GM23248 (cell line): ENCODE measurements at regions not wholly inside any gene's neighbourhood (a gene's known extent, or its start where the extent isn't known, plus 50 kb on each side); places are given as distances from the start of the nearest gene placed in this dataset.

Experiments used
- DNase-seq: peaks from one replicate; pipeline ENCODE4 v3.0.0-alpha.2; 2015
- H2AFZ ChIP-seq: fragments of 200-600 bp; sonication (generic); 2 replicates; pipeline ENCODE4 v1.6.1; 2016; ENCODE audit warnings: antibody characterized with exemption
- H3F3A ChIP-seq: fragments of 200-600 bp; sonication (generic); 2 replicates; pipeline ENCODE4 v1.6.1; 2016; ENCODE audit warnings: mild to moderate bottlenecking, antibody characterized with exemption, mixed run types; ENCODE audit not compliant: insufficient read depth
- H3K27ac ChIP-seq: fragments of 200-600 bp; sonication (generic); 2 replicates; pipeline ENCODE4 v1.5.1; 2016; ENCODE audit warnings: mild to moderate bottlenecking
- H3K27me3 ChIP-seq: fragments of 200-600 bp; sonication (generic); replicated peaks from 2 replicates; pipeline ENCODE4 v1.6.1; 2016; ENCODE audit warnings: mild to moderate bottlenecking; ENCODE audit not compliant: insufficient read depth
- H3K36me3 ChIP-seq: fragments of 200-600 bp; sonication (generic); 2 replicates; pipeline ENCODE4 v1.6.1; 2016; ENCODE audit warnings: low read depth, mild to moderate bottlenecking
- H3K4me1 ChIP-seq: fragments of 200-600 bp; sonication (generic); 2 replicates; pipeline ENCODE4 v1.6.1; 2016; ENCODE audit warnings: mild to moderate bottlenecking; ENCODE audit not compliant: insufficient read depth
- H3K4me2 ChIP-seq: fragments of 200-600 bp; sonication (generic); one replicate; pipeline ENCODE4 v1.6.1; 2016; ENCODE audit warnings: mild to moderate bottlenecking; ENCODE audit not compliant: unreplicated experiment
- H3K4me3 ChIP-seq: fragments of 200-600 bp; sonication (generic); 2 replicates; pipeline ENCODE4 v1.5.1; 2016; ENCODE audit warnings: mild to moderate bottlenecking
- H3K79me2 ChIP-seq: fragments of 200-600 bp; sonication (generic); 2 replicates; pipeline ENCODE4 v1.6.1; 2016; ENCODE audit warnings: mild to moderate bottlenecking; ENCODE audit not compliant: insufficient read depth
- H3K9ac ChIP-seq: fragments of 200-600 bp; sonication (generic); 2 replicates; pipeline ENCODE4 v1.6.1; 2016; ENCODE audit warnings: mild to moderate bottlenecking
- H3K9me2 ChIP-seq: fragments of 200-600 bp; sonication (generic); 2 replicates; pipeline ENCODE4 v1.6.1; 2016; ENCODE audit warnings: mixed run types, mild to moderate bottlenecking, moderate library complexity; ENCODE audit not compliant: insufficient read depth
- H3K9me3 ChIP-seq: fragments of 200-600 bp; sonication (generic); one replicate; pipeline ENCODE4 v1.6.1; 2017; ENCODE audit warnings: low read depth
- H4K20me1 ChIP-seq: fragments of 200-600 bp; sonication (generic); 2 replicates; pipeline ENCODE4 v1.6.0; 2016; ENCODE audit not compliant: insufficient read depth
- EZH2 ChIP-seq: fragments of 200-600 bp; sonication (generic); IDR thresholded peaks from 2 replicates; pipeline ENCODE4 v1.6.1; 2018; ENCODE audit warnings: antibody characterized with exemption, mild to moderate bottlenecking; ENCODE audit not compliant: insufficient read depth, poor library complexity, severe bottlenecking
- EZH2phosphoT487 ChIP-seq: fragments of 200-600 bp; sonication (generic); IDR thresholded peaks from 2 replicates; pipeline ENCODE4 v1.6.1; 2018; ENCODE audit warnings: antibody characterized with exemption, moderate library complexity, mild to moderate bottlenecking, low read depth; ENCODE audit not compliant: insufficient read depth
- WGBS, 2 experiments: methylation state at CpG; one replicate each; pipeline ENCODE4 v1.1.6; 2015 to 2017; ENCODE audit warnings: low lambda C conversion rate in 2 of 2, low coverage in 1 of 2; ENCODE audit errors: missing lambda C conversion rate in 2 of 2; 5-methylcytosine and 5-hydroxymethylcytosine counted together
- in situ Hi-C: fragments of 300-500 bp; cut with MboI; formaldehyde crosslinking; loops from 2 replicates; pipeline ENCODE4 v1.15.0; 2020

DNA sequence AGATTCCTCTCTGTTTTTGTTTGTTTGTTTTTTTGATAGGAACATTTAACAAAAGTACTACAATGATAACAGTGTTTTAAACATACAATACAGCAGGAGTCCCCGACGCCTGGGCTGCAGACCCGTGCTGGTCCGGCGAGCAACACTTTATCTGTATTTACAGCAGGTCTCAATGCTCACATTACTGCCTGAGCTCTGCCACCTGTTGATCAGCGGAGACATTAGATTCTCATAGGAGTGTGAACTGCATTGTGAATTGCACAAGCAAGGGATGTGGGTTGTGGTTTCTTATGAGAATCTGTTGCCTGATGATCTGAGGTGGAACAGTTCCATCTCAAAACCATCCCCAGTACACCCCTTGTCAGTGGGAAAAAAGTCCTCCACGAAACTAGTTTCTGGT, 1068.5 kb upstream of the CDH10 start:
- H3F3A ChIP-seq: no peaks in the 10 kb centered on the region
- no peaks in the 10 kb centered on the region for H3K4me1 ChIP-seq
- no peak overlapping the region for H3K9ac ChIP-seq
- H3K36me3 ChIP-seq: no peaks in the 10 kb centered on the region
- H3K9me3 ChIP-seq: no peaks in the 10 kb centered on the region
- WGBS, 2 experiments: 2 to 4% methylated on average over 7 of the region's 7 CpGs
- H4K20me1 ChIP-seq: no peaks in the 10 kb centered on the region
- no peak overlapping the region for H3K4me3 ChIP-seq
- no peak overlapping the region for H3K4me2 ChIP-seq
- in situ Hi-C loops: no loop called here
- H3K27ac ChIP-seq: no peak overlapping the region
- H3K9me2 ChIP-seq: no peaks in the 10 kb centered on the region
- H3K27me3 ChIP-seq: no peaks in the 10 kb centered on the region
- TF ChIP-seq EZH2 (no peak), EZH2phosphoT487 (no peak)
- no peaks in the 10 kb centered on the region for H3K79me2 ChIP-seq
- H2AFZ ChIP-seq: no peak overlapping the region
- no peak for DNase-seq

DNA sequence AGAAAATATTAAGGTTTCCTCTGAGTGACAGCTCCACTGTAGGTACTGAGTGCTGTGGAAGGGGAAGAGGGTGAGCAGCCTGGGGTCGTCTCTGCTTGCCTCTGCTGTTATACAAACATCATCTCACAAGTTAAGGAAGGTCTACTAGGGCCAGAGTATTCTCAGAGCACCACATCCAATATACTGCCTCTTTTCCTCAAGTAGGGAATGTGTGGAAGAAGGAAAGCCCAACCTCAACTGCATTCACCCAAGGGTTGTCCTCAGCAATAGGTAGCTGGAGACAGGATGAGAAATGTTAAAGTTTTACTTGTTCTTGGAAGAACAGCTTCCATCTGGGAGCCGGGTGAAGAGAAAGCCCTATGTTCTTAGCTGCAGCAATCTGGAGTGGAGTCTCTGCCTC, 1062.3 kb upstream of the CDH10 start:
- no peak for TF ChIP-seq EZH2
- in situ Hi-C loops: no loop called here
- Histone ChIP-seq H3K9me3 (no peaks in the 10 kb centered on the region), H3K27me3 (no peaks in the 10 kb centered on the region), H3F3A (no peaks in the 10 kb centered on the region), H3K9me2 (no peaks in the 10 kb centered on the region), H4K20me1 (no peaks in the 10 kb centered on the region), H2AFZ (no peak overlapping the region), H3K79me2 (no peaks in the 10 kb centered on the region), H3K4me2 (no peak overlapping the region), H3K27ac (no peak overlapping the region), H3K4me1 (no peaks in the 10 kb centered on the region), H3K4me3 (no peak overlapping the region), H3K36me3 (no peaks in the 10 kb centered on the region), H3K9ac (no peak overlapping the region)
- DNase-seq: no peak
- WGBS, 2 experiments: 8 to 11% methylated on average over 2 of the region's 2 CpGs

DNA sequence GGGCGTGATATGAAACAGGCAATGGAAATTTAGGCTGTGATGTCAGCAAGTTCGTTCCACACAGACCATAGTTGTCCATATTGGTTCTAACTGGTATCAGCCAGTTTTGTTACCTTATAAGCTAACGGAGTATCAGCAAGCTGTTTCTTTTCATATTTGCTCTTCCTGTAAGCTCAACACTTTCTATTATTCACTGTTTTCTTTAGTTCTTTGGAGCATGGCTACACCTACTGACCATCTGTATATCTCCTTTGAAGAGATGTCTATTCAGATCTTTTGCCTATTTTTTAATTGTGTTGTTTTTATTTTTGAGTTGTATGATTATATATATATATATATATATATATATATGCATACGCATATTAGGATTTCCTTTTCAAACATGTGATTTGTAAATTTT, 1057.2 kb upstream of the CDH10 start:
- H3K79me2 ChIP-seq: no peaks in the 10 kb centered on the region
- H3K9me3 ChIP-seq: no peaks in the 10 kb centered on the region
- no peaks in the 10 kb centered on the region for H3K4me1 ChIP-seq
- DNase-seq: no peak
- no peak overlapping the region for H3K4me3 ChIP-seq
- in situ Hi-C loops: no loop called here
- TF ChIP-seq EZH2 (no peak), EZH2phosphoT487 (no peak)
- H2AFZ ChIP-seq: no peak overlapping the region
- no peak overlapping the region for H3K4me2 ChIP-seq
- H3K27me3 ChIP-seq: no peaks in the 10 kb centered on the region
- no peak overlapping the region for H3K27ac ChIP-seq
- 29 to 32% methylated on average over 4 of the region's 4 CpGs for WGBS, 2 experiments
- no peaks in the 10 kb centered on the region for H4K20me1 ChIP-seq
- H3F3A ChIP-seq: no peaks in the 10 kb centered on the region
- no peak overlapping the region for H3K9ac ChIP-seq
- H3K9me2 ChIP-seq: no peaks in the 10 kb centered on the region
- H3K36me3 ChIP-seq: no peaks in the 10 kb centered on the region

DNA sequence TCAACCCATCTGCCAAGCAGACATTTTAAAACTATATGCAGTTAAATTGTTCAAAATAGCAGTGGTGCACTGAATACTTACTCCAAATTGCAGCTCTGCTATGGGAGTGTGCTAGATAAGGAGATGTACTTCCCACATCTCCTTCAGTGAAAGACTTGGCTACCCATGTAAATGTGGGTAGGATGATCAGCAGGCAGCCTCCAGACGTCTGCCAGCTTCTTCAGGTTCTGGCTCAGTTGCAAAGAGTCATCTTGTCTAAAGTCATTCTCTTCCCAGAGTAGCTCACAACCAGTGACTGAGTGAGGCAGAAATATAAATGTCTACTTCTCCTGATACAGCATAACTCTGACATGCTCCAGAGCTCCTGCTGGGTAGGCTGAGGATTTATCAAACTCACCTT, 1050.0 kb upstream of the CDH10 start:
- Histone ChIP-seq H3K9ac (no peak overlapping the region), H3K9me3 (no peaks in the 10 kb centered on the region), H3K27me3 (no peaks in the 10 kb centered on the region), H3K9me2 (no peaks in the 10 kb centered on the region), H3F3A (no peaks in the 10 kb centered on the region), H3K36me3 (no peaks in the 10 kb centered on the region), H4K20me1 (no peaks in the 10 kb centered on the region), H3K4me2 (no peak overlapping the region), H3K79me2 (no peaks in the 10 kb centered on the region), H3K4me1 (no peaks in the 10 kb centered on the region), H3K27ac (no peak overlapping the region), H3K4me3 (no peak overlapping the region), H2AFZ (no peak overlapping the region)
- TF ChIP-seq EZH2: no peak
- TF ChIP-seq EZH2phosphoT487: no peak
- 0 to 9% methylated on average over 1 of the region's 1 CpG for WGBS, 2 experiments
- in situ Hi-C loops: no loop called here
- no peak for DNase-seq

DNA sequence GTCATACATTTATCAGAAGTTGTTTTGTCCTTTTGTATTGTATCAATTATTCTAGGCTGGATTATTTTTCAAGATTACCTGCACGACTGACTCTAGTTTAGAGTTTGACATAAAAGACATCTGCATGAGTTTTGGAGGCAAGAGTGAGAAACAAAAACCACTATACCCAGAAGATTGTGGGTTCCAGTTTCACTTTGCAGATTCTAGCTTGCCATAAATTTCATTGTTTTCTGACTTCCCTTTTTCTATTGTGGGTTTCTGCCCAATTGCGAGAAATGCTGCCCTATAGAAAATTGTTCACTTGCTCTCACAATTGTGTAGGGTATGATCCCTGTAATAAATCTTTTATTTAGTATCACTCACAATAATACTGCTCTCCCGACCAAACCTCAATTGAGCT, 1043.4 kb upstream of the CDH10 start:
- in situ Hi-C loops: no loop called here
- TF ChIP-seq EZH2: no peak
- TF ChIP-seq EZH2phosphoT487: no peak
- no peak for DNase-seq
- Histone ChIP-seq H3F3A (no peaks in the 10 kb centered on the region), H2AFZ (no peak overlapping the region), H3K36me3 (no peaks in the 10 kb centered on the region), H3K9ac (no peak overlapping the region), H3K27ac (no peak overlapping the region), H3K4me1 (no peaks in the 10 kb centered on the region), H3K79me2 (no peaks in the 10 kb centered on the region), H3K4me2 (no peak overlapping the region), H3K27me3 (no peaks in the 10 kb centered on the region), H3K4me3 (no peak overlapping the region), H4K20me1 (no peaks in the 10 kb centered on the region), H3K9me3 (no peaks in the 10 kb centered on the region), H3K9me2 (no peaks in the 10 kb centered on the region)
- WGBS, 2 experiments: 22 to 26% methylated on average over 3 of the region's 3 CpGs
